Osteoblast (primary cell): ENCODE measurements at regions not wholly inside any gene's neighbourhood (a gene's known extent, or its start where the extent isn't known, plus 50 kb on each side); places are given as distances from the start of the nearest gene placed in this dataset.

Experiments used
- DNase-seq: peaks from one replicate; pipeline ENCODE4 v3.0.0; 2011; ENCODE audit warnings: low spot score, mixed read lengths; ENCODE audit not compliant: insufficient read length; ENCODE audit errors: missing footprints
- H2AFZ ChIP-seq: 2 replicates; pipeline ENCODE4 v1.6.0; 2011; ENCODE audit warnings: mild to moderate bottlenecking, low read length
- H3K27ac ChIP-seq: 2 replicates; pipeline ENCODE4 v1.5.1; 2011; ENCODE audit warnings: mild to moderate bottlenecking, low read depth, low read length, moderate library complexity
- H3K27me3 ChIP-seq: 2 replicates; pipeline ENCODE4 v1.6.0; 2012; ENCODE audit warnings: mild to moderate bottlenecking, control low read depth, inconsistent platforms, low read length, moderate library complexity; ENCODE audit not compliant: insufficient read depth
- H3K36me3 ChIP-seq: 2 replicates; pipeline ENCODE4 v1.5.1; 2011; ENCODE audit warnings: mild to moderate bottlenecking, low read length, control low read depth, moderate library complexity; ENCODE audit not compliant: insufficient read depth
- H3K4me1 ChIP-seq: 2 replicates; pipeline ENCODE4 v1.5.1; 2011; ENCODE audit warnings: mild to moderate bottlenecking, low read length, control low read depth, moderate library complexity; ENCODE audit not compliant: insufficient read depth
- H3K4me2 ChIP-seq: 2 replicates; pipeline ENCODE4 v1.6.0; 2011; ENCODE audit warnings: mild to moderate bottlenecking, low read length; ENCODE audit not compliant: insufficient read depth
- H3K4me3 ChIP-seq: fragments of 200-600 bp; sonication (generic); 3 replicates; pipeline ENCODE4 v1.5.1; 2012; ENCODE audit warnings: mild to moderate bottlenecking, low read length, inconsistent platforms; ENCODE audit not compliant: insufficient read depth
- H3K79me2 ChIP-seq: 2 replicates; pipeline ENCODE4 v1.6.0; 2012; ENCODE audit warnings: mild to moderate bottlenecking, low read length, control low read depth, inconsistent platforms; ENCODE audit not compliant: insufficient read depth
- H3K9me3 ChIP-seq: 2 replicates; pipeline ENCODE4 v1.5.1; 2011; ENCODE audit warnings: low read depth, low read length, control low read depth
- H4K20me1 ChIP-seq: 2 replicates; pipeline ENCODE4 v1.6.0; 2012; ENCODE audit warnings: mild to moderate bottlenecking, low read length, control low read depth; ENCODE audit not compliant: insufficient read depth
- CTCF ChIP-seq: IDR thresholded peaks from 2 replicates; pipeline ENCODE4 v1.5.1; 2011; ENCODE audit warnings: mild to moderate bottlenecking, low read depth, low read length, moderate library complexity; ENCODE audit errors: extremely low read depth

- no peaks in the 10 kb centered on the region for H3K9me3 ChIP-seq
- H3K4me1 ChIP-seq: no peaks in the 10 kb centered on the region
- no peak overlapping the region for H3K4me3 ChIP-seq
- no peak for TF ChIP-seq CTCF
- H3K36me3 ChIP-seq: no peaks in the 10 kb centered on the region
- DNase-seq: no peak
- no peaks in the 10 kb centered on the region for H3K27me3 ChIP-seq
- H3K27ac ChIP-seq: no peak overlapping the region
- H4K20me1 ChIP-seq: no peaks in the 10 kb centered on the region
- no peak overlapping the region for H3K4me2 ChIP-seq
- H3K79me2 ChIP-seq: no peaks in the 10 kb centered on the region
- H2AFZ ChIP-seq: no peak overlapping the region
Measured at GRCh38 chr16:6439129-6439528, 893.5 kb upstream of the RBFOX1 start.

- no peaks in the 10 kb centered on the region for H3K4me1 ChIP-seq
- H2AFZ ChIP-seq: no peak overlapping the region
- TF ChIP-seq CTCF: no peak
- H3K36me3 ChIP-seq: no peaks in the 10 kb centered on the region
- no peak for DNase-seq
- H3K4me3 ChIP-seq: no peak overlapping the region
- H3K27me3 ChIP-seq: no peaks in the 10 kb centered on the region
- H3K27ac ChIP-seq: no peak overlapping the region
- no peaks in the 10 kb centered on the region for H3K79me2 ChIP-seq
- H3K9me3 ChIP-seq: no peaks in the 10 kb centered on the region
- H4K20me1 ChIP-seq: no peaks in the 10 kb centered on the region
- no peak overlapping the region for H3K4me2 ChIP-seq
Measured at GRCh38 chr16:6428861-6429260, 903.8 kb upstream of the RBFOX1 start.

GRCh38 chr16:6427621-6428020 lies 905.0 kb upstream of the RBFOX1 start:
- Histone ChIP-seq H3K27ac (no peak overlapping the region), H3K27me3 (no peaks in the 10 kb centered on the region), H3K36me3 (no peaks in the 10 kb centered on the region), H3K9me3 (no peaks in the 10 kb centered on the region), H3K4me1 (no peaks in the 10 kb centered on the region), H3K4me3 (no peak overlapping the region), H2AFZ (no peak overlapping the region), H4K20me1 (no peaks in the 10 kb centered on the region), H3K4me2 (no peak overlapping the region), H3K79me2 (no peaks in the 10 kb centered on the region)
- DNase-seq: peak; percentile 58
- no peak for TF ChIP-seq CTCF

GRCh38 chr16:6407596-6407995 lies 925.0 kb upstream of the RBFOX1 start:
- Histone ChIP-seq H3K79me2 (no peaks in the 10 kb centered on the region), H4K20me1 (no peaks in the 10 kb centered on the region), H3K36me3 (no peaks in the 10 kb centered on the region), H2AFZ (no peak overlapping the region), H3K9me3 (peaks cover 3% of the 10 kb centered on the region), H3K27me3 (no peaks in the 10 kb centered on the region), H3K4me2 (no peak overlapping the region), H3K4me1 (no peaks in the 10 kb centered on the region), H3K4me3 (no peak overlapping the region), H3K27ac (no peak overlapping the region)
- DNase-seq: no peak
- TF ChIP-seq CTCF: no peak
